D341Med (cell line): ENCODE measurements at regions not wholly inside any gene's neighbourhood (a gene's known extent, or its start where the extent isn't known, plus 50 kb on each side); places are given as distances from the start of the nearest gene placed in this dataset.

Source experiments
- DNase-seq: peaks from one replicate; pipeline ENCODE4 v3.0.0; 2012; ENCODE audit warnings: low spot score

GRCh38 chr14:84804468-84804867 is 725.5 kb upstream of the FLRT2 start:
- no peak for DNase-seq

GRCh38 chr14:84804895-84805294 is 725.0 kb upstream of the FLRT2 start:
- DNase-seq, result no peak

- no peak for DNase-seq
These were observed 723.8 kb upstream of the FLRT2 start for GRCh38 chr14:84806181-84806580.

GRCh38 chr14:84806622-84807021 is 723.3 kb upstream of the FLRT2 start:
- no peak for DNase-seq

GRCh38 chr14:84807673-84808072 is 722.3 kb upstream of the FLRT2 start:
- no peak for DNase-seq

- no peak for DNase-seq
These were observed 720.8 kb upstream of the FLRT2 start for GRCh38 chr14:84809158-84809557.

GRCh38 chr14:84814391-84814790 is 715.6 kb upstream of the FLRT2 start:
- DNase-seq, result no peak

- no peak for DNase-seq
These were observed 710.4 kb upstream of the FLRT2 start for GRCh38 chr14:84819528-84819927.

GRCh38 chr14:84825481-84826251 is 704.3 kb upstream of the FLRT2 start:
- no peak for DNase-seq

- DNase-seq, result no peak
These were observed 703.6 kb upstream of the FLRT2 start for GRCh38 chr14:84826294-84826693.

GRCh38 chr14:84850595-84850994 is 679.3 kb upstream of the FLRT2 start:
- DNase-seq, result no peak

- DNase-seq, result no peak
These were observed 673.0 kb upstream of the FLRT2 start for GRCh38 chr14:84856751-84857534.

- no peak for DNase-seq
These were observed 672.4 kb upstream of the FLRT2 start for GRCh38 chr14:84857571-84857970.

GRCh38 chr14:84859116-84859515 is 670.8 kb upstream of the FLRT2 start:
- DNase-seq, result no peak

GRCh38 chr14:84864548-84865271 is 665.2 kb upstream of the FLRT2 start:
- DNase-seq, result no peak

GRCh38 chr14:84871734-84872133 is 658.2 kb upstream of the FLRT2 start:
- DNase-seq, result no peak

GRCh38 chr14:84874436-84874835 is 655.5 kb upstream of the FLRT2 start:
- DNase-seq, result no peak

GRCh38 chr14:84877061-84877460 is 652.9 kb upstream of the FLRT2 start:
- no peak for DNase-seq

GRCh38 chr14:84882830-84883229 is 647.1 kb upstream of the FLRT2 start:
- DNase-seq, result no peak

- no peak for DNase-seq
These were observed 644.9 kb upstream of the FLRT2 start for GRCh38 chr14:84885061-84885460.

- no peak for DNase-seq
These were observed 638.5 kb upstream of the FLRT2 start for GRCh38 chr14:84891404-84891803.

GRCh38 chr14:84894254-84894653 is 635.7 kb upstream of the FLRT2 start:
- DNase-seq, result no peak

GRCh38 chr14:84922370-84922769 is 607.6 kb upstream of the FLRT2 start:
- DNase-seq, result no peak
